Nephron progenitor cell (in vitro differentiated cells): ENCODE measurements at regions not wholly inside any gene's neighbourhood (a gene's known extent, or its start where the extent isn't known, plus 50 kb on each side); places are given as distances from the start of the nearest gene placed in this dataset.

Experiments
- DNase-seq: peaks from one replicate; pipeline ENCODE4 v3.0.0; 2021
- H3K27ac Mint-ChIP-seq: 2 replicates; pipeline ENCODE4 v1.8.0; 2021; ENCODE audit warnings: mild to moderate bottlenecking, moderate library complexity, mixed read lengths
- H3K27me3 Mint-ChIP-seq: 2 replicates; pipeline ENCODE4 v1.8.0; 2021; ENCODE audit warnings: mild to moderate bottlenecking, low read depth, mixed read lengths; ENCODE audit not compliant: poor library complexity
- H3K36me3 Mint-ChIP-seq: 2 replicates; pipeline ENCODE4 v1.8.0; 2021; ENCODE audit warnings: low read depth, mixed read lengths
- H3K4me1 Mint-ChIP-seq: 2 replicates; pipeline ENCODE4 v1.8.0; 2021; ENCODE audit warnings: mixed read lengths
- H3K4me3 Mint-ChIP-seq: 2 replicates; pipeline ENCODE4 v1.8.0; 2021; ENCODE audit warnings: mild to moderate bottlenecking, moderate library complexity, mixed read lengths
- H3K9me3 Mint-ChIP-seq: 2 replicates; pipeline ENCODE4 v1.8.0; 2021; ENCODE audit warnings: mild to moderate bottlenecking, moderate library complexity, mixed read lengths
- CTCF ChIP-seq: fragments of 200-600 bp; sonication (generic); IDR thresholded peaks from 2 replicates; pipeline ENCODE4 v1.5.0; 2021; ENCODE audit warnings: antibody characterized with exemption

- TF ChIP-seq CTCF: no peak
- Mint-ChIP-seq H3K4me3 (no peak overlapping the region), H3K27me3 (no peaks in the 10 kb centered on the region), H3K36me3 (no peaks in the 10 kb centered on the region), H3K27ac (no peak overlapping the region), H3K4me1 (peaks cover 5% of the 10 kb centered on the region), H3K9me3 (no peaks in the 10 kb centered on the region)
- DNase-seq: no peak
Measured at GRCh38 chr2:144681389-144681788, 161.5 kb upstream of the ZEB2 start.

- no peak for DNase-seq
- H3K4me1 Mint-ChIP-seq: peaks cover 5% of the 10 kb centered on the region
- H3K9me3 Mint-ChIP-seq: no peaks in the 10 kb centered on the region
- H3K27ac Mint-ChIP-seq: no peak overlapping the region
- H3K4me3 Mint-ChIP-seq: no peak overlapping the region
- no peak for TF ChIP-seq CTCF
- no peaks in the 10 kb centered on the region for H3K36me3 Mint-ChIP-seq
- H3K27me3 Mint-ChIP-seq: no peaks in the 10 kb centered on the region
Measured at GRCh38 chr2:144679942-144680341, 160.0 kb upstream of the ZEB2 start.

GRCh38 chr2:144678736-144679135 is 158.8 kb upstream of the ZEB2 start:
- H3K27me3 Mint-ChIP-seq: no peaks in the 10 kb centered on the region
- no peaks in the 10 kb centered on the region for H3K9me3 Mint-ChIP-seq
- H3K4me3 Mint-ChIP-seq: no peak overlapping the region
- H3K36me3 Mint-ChIP-seq: no peaks in the 10 kb centered on the region
- peaks cover 5% of the 10 kb centered on the region for H3K4me1 Mint-ChIP-seq
- no peak for DNase-seq
- TF ChIP-seq CTCF: no peak
- no peak overlapping the region for H3K27ac Mint-ChIP-seq

- H3K36me3 Mint-ChIP-seq: no peaks in the 10 kb centered on the region
- H3K4me1 Mint-ChIP-seq: peaks cover 5% of the 10 kb centered on the region
- TF ChIP-seq CTCF: no peak
- H3K4me3 Mint-ChIP-seq: no peak overlapping the region
- no peak for DNase-seq
- no peaks in the 10 kb centered on the region for H3K9me3 Mint-ChIP-seq
- no peak overlapping the region for H3K27ac Mint-ChIP-seq
- no peaks in the 10 kb centered on the region for H3K27me3 Mint-ChIP-seq
Measured at GRCh38 chr2:144675731-144676130, 155.8 kb upstream of the ZEB2 start.

- DNase-seq: no peak
- Mint-ChIP-seq H3K27me3 (no peaks in the 10 kb centered on the region), H3K4me1 (peaks cover 5% of the 10 kb centered on the region), H3K9me3 (no peaks in the 10 kb centered on the region), H3K36me3 (no peaks in the 10 kb centered on the region), H3K4me3 (no peak overlapping the region), H3K27ac (peak overlapping the region; percentile 29)
- TF ChIP-seq CTCF: no peak
Measured at GRCh38 chr2:144675331-144675730, 155.4 kb upstream of the ZEB2 start.

- H3K27me3 Mint-ChIP-seq: peaks cover 3% of the 10 kb centered on the region
- no peaks in the 10 kb centered on the region for H3K36me3 Mint-ChIP-seq
- H3K4me1 Mint-ChIP-seq: peaks cover 5% of the 10 kb centered on the region
- no peak overlapping the region for H3K27ac Mint-ChIP-seq
- no peaks in the 10 kb centered on the region for H3K9me3 Mint-ChIP-seq
- no peak overlapping the region for H3K4me3 Mint-ChIP-seq
- TF ChIP-seq CTCF: no peak
- no peak for DNase-seq
Measured at GRCh38 chr2:144674071-144674470, 154.2 kb upstream of the ZEB2 start.
